GM23338 (cell line): ENCODE measurements at regions not wholly inside any gene's neighbourhood (a gene's known extent, or its start where the extent isn't known, plus 50 kb on each side); places are given as distances from the start of the nearest gene placed in this dataset.

Experiments
- ATAC-seq: fragments of 200-7000 bp; cut with Tn5 transposase; 3 replicates; pipeline ENCODE4 v1.9.1; 2020
- DNase-seq: peaks from one replicate; pipeline ENCODE4 v3.0.0-alpha.2; 2015; ENCODE audit warnings: low spot score
- H2AFZ ChIP-seq: fragments of 200-600 bp; sonication (generic); 2 replicates; pipeline ENCODE4 v1.8.0; 2016; ENCODE audit warnings: antibody characterized with exemption, mild to moderate bottlenecking, moderate library complexity
- H3F3A ChIP-seq: fragments of 200-600 bp; sonication (generic); replicated peaks from 2 replicates; pipeline ENCODE4 v1.8.0; 2017; ENCODE audit warnings: antibody characterized with exemption, mixed run types, low read depth
- H3K27ac ChIP-seq: fragments of 200-600 bp; sonication (generic); 2 replicates; pipeline ENCODE4 v1.6.1; 2016; ENCODE audit warnings: low read depth
- H3K27me3 ChIP-seq: fragments of 200-600 bp; sonication (generic); 2 replicates; pipeline ENCODE4 v1.8.0; 2016; ENCODE audit warnings: mild to moderate bottlenecking, mixed run types, moderate library complexity; ENCODE audit not compliant: insufficient read depth
- H3K36me3 ChIP-seq: fragments of 200-600 bp; sonication (generic); 2 replicates; pipeline ENCODE4 v1.8.0; 2016; ENCODE audit warnings: mild to moderate bottlenecking; ENCODE audit not compliant: insufficient read depth
- H3K4me1 ChIP-seq: fragments of 200-600 bp; sonication (generic); 2 replicates; pipeline ENCODE4 v1.8.0; 2016; ENCODE audit warnings: mild to moderate bottlenecking, moderate library complexity; ENCODE audit not compliant: insufficient read depth
- H3K4me2 ChIP-seq: fragments of 200-600 bp; sonication (generic); 2 replicates; pipeline ENCODE4 v1.7.1; 2017; ENCODE audit warnings: mixed run types
- H3K4me3 ChIP-seq: fragments of 200-600 bp; sonication (generic); 2 replicates; pipeline ENCODE4 v1.6.1; 2016; ENCODE audit warnings: mixed run types
- H3K79me2 ChIP-seq: fragments of 200-600 bp; sonication (generic); replicated peaks from 2 replicates; pipeline ENCODE4 v1.8.0; 2017; ENCODE audit warnings: mild to moderate bottlenecking; ENCODE audit not compliant: insufficient read depth
- H3K9me2 ChIP-seq: fragments of 200-600 bp; sonication (generic); 2 replicates; pipeline ENCODE4 v1.8.0; 2017; ENCODE audit not compliant: insufficient read depth
- H4K20me1 ChIP-seq: fragments of 200-600 bp; sonication (generic); replicated peaks from 2 replicates; pipeline ENCODE4 v1.8.0; 2017; ENCODE audit warnings: mild to moderate bottlenecking; ENCODE audit not compliant: insufficient read depth
- H3K27ac Mint-ChIP-seq: 2 replicates; pipeline ENCODE4 v1.8.0; 2020; ENCODE audit warnings: inconsistent platforms, mild to moderate bottlenecking, moderate library complexity, mixed read lengths
- H3K27me3 Mint-ChIP-seq: 3 replicates; pipeline ENCODE4 v1.8.0; 2022; ENCODE audit warnings: low read depth, mild to moderate bottlenecking, moderate library complexity, mixed read lengths, inconsistent platforms; ENCODE audit not compliant: insufficient read depth, poor library complexity
- H3K36me3 Mint-ChIP-seq: 3 replicates; pipeline ENCODE4 v1.8.0; 2021; ENCODE audit warnings: low read depth, mild to moderate bottlenecking, inconsistent platforms, moderate library complexity, mixed read lengths
- H3K4me1 Mint-ChIP-seq: 3 replicates; pipeline ENCODE4 v1.8.0; 2020; ENCODE audit warnings: mild to moderate bottlenecking, inconsistent platforms, mixed read lengths
- H3K4me3 Mint-ChIP-seq: 3 replicates; pipeline ENCODE4 v1.8.0; 2021; ENCODE audit warnings: moderate library complexity, mild to moderate bottlenecking, inconsistent platforms, mixed read lengths
- H3K9me3 Mint-ChIP-seq: 3 replicates; pipeline ENCODE4 v1.8.0; 2020; ENCODE audit warnings: moderate library complexity, mild to moderate bottlenecking, inconsistent platforms, mixed read lengths
- CREB1 ChIP-seq: fragments of 250-450 bp; sonication (Bioruptor Pico); IDR thresholded peaks from 2 replicates; pipeline ENCODE4 v1.5.0; 2020; ENCODE audit warnings: low read depth, mild to moderate bottlenecking, moderate library complexity
- EZH2 ChIP-seq: fragments of 200-600 bp; sonication (generic); IDR thresholded peaks from one replicate; pipeline ENCODE4 v1.8.0; 2017; ENCODE audit warnings: antibody characterized with exemption, mild to moderate bottlenecking, low read depth; ENCODE audit not compliant: unreplicated experiment
- EZH2phosphoT487 ChIP-seq: fragments of 200-600 bp; sonication (generic); IDR thresholded peaks from one replicate; pipeline ENCODE4 v1.8.1; 2018; ENCODE audit warnings: antibody characterized with exemption; ENCODE audit not compliant: unreplicated experiment
- JUNB ChIP-seq: IDR thresholded peaks from one replicate; pipeline ENCODE4 v1.6.1; 2016; ENCODE audit warnings: antibody characterized with exemption; ENCODE audit not compliant: unreplicated experiment
- NANOG ChIP-seq: IDR thresholded peaks from 2 replicates; pipeline ENCODE4 v1.6.1; 2016; ENCODE audit warnings: antibody characterized with exemption, borderline replicate concordance
- REST ChIP-seq: IDR thresholded peaks from one replicate; pipeline ENCODE4 v1.6.1; 2018; ENCODE audit warnings: antibody characterized with exemption; ENCODE audit not compliant: unreplicated experiment
- STAT1 ChIP-seq: IDR thresholded peaks from one replicate; pipeline ENCODE4 v1.6.1; 2016; ENCODE audit warnings: antibody characterized with exemption; ENCODE audit not compliant: unreplicated experiment
- ZNF114 ChIP-seq: fragments of 250-450 bp; sonication (Bioruptor Pico); IDR thresholded peaks from 2 replicates; pipeline ENCODE4 v1.5.0; 2020; ENCODE audit warnings: mild to moderate bottlenecking, moderate library complexity
- ZNF331 ChIP-seq: fragments of 250-450 bp; sonication (Bioruptor Pico); IDR thresholded peaks from 2 replicates; pipeline ENCODE4 v1.5.0; 2020; ENCODE audit warnings: low read depth, mild to moderate bottlenecking, moderate library complexity
- TF ChIP-seq, protein P1 (sequence below): IDR thresholded peaks from 2 replicates; pipeline ENCODE4 v1.6.1; 2016; ENCODE audit warnings: antibody characterized with exemption
- TF ChIP-seq, protein P2 (sequence below): fragments of 250-450 bp; sonication (Bioruptor Pico); IDR thresholded peaks from 2 replicates; pipeline ENCODE4 v1.5.0; 2020; ENCODE audit warnings: mild to moderate bottlenecking, moderate library complexity

DNA sequence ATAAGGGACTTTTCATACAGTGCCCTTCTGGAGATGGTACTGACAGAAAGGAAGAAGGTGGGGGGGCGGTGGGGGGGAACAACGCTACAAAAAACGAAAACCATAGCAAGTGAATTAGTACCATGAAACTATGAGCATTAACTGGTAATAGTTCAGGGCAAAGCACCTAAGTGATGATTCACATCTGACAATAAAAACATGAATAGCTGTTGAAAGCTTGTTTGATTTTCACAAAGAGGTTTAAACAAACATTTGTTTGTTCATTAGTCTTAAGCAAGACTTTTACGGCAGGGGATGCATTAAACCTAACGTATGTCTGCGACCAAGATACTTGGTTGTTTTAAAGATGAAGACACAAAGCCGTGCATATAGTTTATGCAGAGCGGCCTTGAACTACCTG is 177.5 kb downstream of the LMO4 start (continued):
- no peak for TF ChIP-seq REST
- no peak for TF ChIP-seq NANOG
- no peak for TF ChIP-seq ZNF114 (CRISPR knock-in tag)
- TF ChIP-seq EZH2, result no peak
- no peak for TF ChIP-seq EZH2phosphoT487
- no peak for TF ChIP-seq ZNF331 (CRISPR knock-in tag)
- TF ChIP-seq JUNB, result no peak
- no peak for TF ChIP-seq STAT1
- TF ChIP-seq, protein P1, sequence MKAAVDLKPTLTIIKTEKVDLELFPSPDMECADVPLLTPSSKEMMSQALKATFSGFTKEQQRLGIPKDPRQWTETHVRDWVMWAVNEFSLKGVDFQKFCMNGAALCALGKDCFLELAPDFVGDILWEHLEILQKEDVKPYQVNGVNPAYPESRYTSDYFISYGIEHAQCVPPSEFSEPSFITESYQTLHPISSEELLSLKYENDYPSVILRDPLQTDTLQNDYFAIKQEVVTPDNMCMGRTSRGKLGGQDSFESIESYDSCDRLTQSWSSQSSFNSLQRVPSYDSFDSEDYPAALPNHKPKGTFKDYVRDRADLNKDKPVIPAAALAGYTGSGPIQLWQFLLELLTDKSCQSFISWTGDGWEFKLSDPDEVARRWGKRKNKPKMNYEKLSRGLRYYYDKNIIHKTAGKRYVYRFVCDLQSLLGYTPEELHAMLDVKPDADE, result no peak

GRCh38 chr1:87508247-87508787 is 179.6 kb downstream of the LMO4 start:
- Histone ChIP-seq H4K20me1 (no peaks in the 10 kb centered on the region), H3K4me1 (no peaks in the 10 kb centered on the region), H3K27me3 (no peaks in the 10 kb centered on the region), H3K27ac (no peak overlapping the region), H3K9me2 (0 out of 2 replicates have a peak, but pooled peaks cover 8% of the 10 kb centered on the region), H3F3A (no peaks in the 10 kb centered on the region), H3K4me3 (no peak overlapping the region), H2AFZ (no peak overlapping the region), H3K36me3 (no peaks in the 10 kb centered on the region), H3K4me2 (no peak overlapping the region), H3K79me2 (no peaks in the 10 kb centered on the region)
- no peak for DNase-seq
- no peaks in the 10 kb centered on the region for H3K9me3 Mint-ChIP-seq
- H3K27me3 Mint-ChIP-seq, result no peaks in the 10 kb centered on the region
- no peak for ATAC-seq
- no peaks in the 10 kb centered on the region for H3K36me3 Mint-ChIP-seq
- H3K4me3 Mint-ChIP-seq, result no peak overlapping the region
- no peak overlapping the region for H3K27ac Mint-ChIP-seq
- H3K4me1 Mint-ChIP-seq, result peaks cover 6% of the 10 kb centered on the region; the same call in 2 of the 3 replicates
- TF ChIP-seq, protein P2, sequence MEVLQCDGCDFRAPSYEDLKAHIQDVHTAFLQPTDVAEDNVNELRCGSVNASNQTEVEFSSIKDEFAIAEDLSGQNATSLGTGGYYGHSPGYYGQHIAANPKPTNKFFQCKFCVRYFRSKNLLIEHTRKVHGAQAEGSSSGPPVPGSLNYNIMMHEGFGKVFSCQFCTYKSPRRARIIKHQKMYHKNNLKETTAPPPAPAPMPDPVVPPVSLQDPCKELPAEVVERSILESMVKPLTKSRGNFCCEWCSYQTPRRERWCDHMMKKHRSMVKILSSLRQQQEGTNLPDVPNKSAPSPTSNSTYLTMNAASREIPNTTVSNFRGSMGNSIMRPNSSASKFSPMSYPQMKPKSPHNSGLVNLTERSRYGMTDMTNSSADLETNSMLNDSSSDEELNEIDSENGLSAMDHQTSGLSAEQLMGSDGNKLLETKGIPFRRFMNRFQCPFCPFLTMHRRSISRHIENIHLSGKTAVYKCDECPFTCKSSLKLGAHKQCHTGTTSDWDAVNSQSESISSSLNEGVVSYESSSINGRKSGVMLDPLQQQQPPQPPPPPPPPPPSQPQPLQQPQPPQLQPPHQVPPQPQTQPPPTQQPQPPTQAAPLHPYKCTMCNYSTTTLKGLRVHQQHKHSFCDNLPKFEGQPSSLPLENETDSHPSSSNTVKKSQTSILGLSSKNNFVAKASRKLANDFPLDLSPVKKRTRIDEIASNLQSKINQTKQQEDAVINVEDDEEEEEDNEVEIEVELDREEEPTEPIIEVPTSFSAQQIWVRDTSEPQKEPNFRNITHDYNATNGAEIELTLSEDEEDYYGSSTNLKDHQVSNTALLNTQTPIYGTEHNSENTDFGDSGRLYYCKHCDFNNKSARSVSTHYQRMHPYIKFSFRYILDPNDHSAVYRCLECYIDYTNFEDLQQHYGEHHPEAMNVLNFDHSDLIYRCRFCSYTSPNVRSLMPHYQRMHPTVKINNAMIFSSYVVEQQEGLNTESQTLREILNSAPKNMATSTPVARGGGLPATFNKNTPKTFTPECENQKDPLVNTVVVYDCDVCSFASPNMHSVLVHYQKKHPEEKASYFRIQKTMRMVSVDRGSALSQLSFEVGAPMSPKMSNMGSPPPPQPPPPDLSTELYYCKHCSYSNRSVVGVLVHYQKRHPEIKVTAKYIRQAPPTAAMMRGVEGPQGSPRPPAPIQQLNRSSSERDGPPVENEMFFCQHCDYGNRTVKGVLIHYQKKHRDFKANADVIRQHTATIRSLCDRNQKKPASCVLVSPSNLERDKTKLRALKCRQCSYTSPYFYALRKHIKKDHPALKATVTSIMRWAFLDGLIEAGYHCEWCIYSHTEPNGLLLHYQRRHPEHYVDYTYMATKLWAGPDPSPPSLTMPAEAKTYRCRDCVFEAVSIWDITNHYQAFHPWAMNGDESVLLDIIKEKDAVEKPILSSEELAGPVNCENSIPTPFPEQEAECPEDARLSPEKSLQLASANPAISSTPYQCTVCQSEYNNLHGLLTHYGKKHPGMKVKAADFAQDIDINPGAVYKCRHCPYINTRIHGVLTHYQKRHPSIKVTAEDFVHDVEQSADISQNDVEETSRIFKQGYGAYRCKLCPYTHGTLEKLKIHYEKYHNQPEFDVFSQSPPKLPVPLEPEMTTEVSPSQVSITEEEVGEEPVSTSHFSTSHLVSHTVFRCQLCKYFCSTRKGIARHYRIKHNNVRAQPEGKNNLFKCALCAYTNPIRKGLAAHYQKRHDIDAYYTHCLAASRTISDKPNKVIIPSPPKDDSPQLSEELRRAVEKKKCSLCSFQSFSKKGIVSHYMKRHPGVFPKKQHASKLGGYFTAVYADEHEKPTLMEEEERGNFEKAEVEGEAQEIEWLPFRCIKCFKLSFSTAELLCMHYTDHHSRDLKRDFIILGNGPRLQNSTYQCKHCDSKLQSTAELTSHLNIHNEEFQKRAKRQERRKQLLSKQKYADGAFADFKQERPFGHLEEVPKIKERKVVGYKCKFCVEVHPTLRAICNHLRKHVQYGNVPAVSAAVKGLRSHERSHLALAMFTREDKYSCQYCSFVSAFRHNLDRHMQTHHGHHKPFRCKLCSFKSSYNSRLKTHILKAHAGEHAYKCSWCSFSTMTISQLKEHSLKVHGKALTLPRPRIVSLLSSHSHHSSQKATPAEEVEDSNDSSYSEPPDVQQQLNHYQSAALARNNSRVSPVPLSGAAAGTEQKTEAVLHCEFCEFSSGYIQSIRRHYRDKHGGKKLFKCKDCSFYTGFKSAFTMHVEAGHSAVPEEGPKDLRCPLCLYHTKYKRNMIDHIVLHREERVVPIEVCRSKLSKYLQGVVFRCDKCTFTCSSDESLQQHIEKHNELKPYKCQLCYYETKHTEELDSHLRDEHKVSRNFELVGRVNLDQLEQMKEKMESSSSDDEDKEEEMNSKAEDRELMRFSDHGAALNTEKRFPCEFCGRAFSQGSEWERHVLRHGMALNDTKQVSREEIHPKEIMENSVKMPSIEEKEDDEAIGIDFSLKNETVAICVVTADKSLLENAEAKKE (CRISPR knock-in tag), result no peak
- TF ChIP-seq EZH2phosphoT487 (no peak), NANOG (no peak), STAT1 (no peak), ZNF331 (CRISPR knock-in tag) (no peak), JUNB (no peak), CREB1 (CRISPR knock-in tag) (no peak)
